Hepatocyte (in vitro differentiated cells): ENCODE measurements at regions not wholly inside any gene's neighbourhood (a gene's known extent, or its start where the extent isn't known, plus 50 kb on each side); places are given as distances from the start of the nearest gene placed in this dataset.

ENCODE experiments used
- DNase-seq: peaks from one replicate; pipeline ENCODE4 v3.0.0-alpha.2; 2016; ENCODE audit warnings: low spot score
- H2AFZ ChIP-seq: fragments of 200-600 bp; sonication (generic); 2 replicates; pipeline ENCODE4 v1.6.0; 2016; ENCODE audit warnings: antibody characterized with exemption, mild to moderate bottlenecking
- H3K27ac ChIP-seq: fragments of 200-600 bp; sonication (generic); 2 replicates; pipeline ENCODE4 v1.5.1; 2016; ENCODE audit warnings: mild to moderate bottlenecking
- H3K27me3 ChIP-seq: fragments of 200-600 bp; sonication (generic); 2 replicates; pipeline ENCODE4 v1.6.1; 2016
- H3K36me3 ChIP-seq: fragments of 200-600 bp; sonication (generic); replicated peaks from 2 replicates; pipeline ENCODE4 v1.5.1; 2016; ENCODE audit warnings: low read depth; ENCODE audit not compliant: insufficient read depth
- H3K4me1 ChIP-seq: fragments of 200-600 bp; sonication (generic); 2 replicates; pipeline ENCODE4 v1.5.1; 2016; ENCODE audit warnings: mild to moderate bottlenecking, moderate library complexity; ENCODE audit not compliant: insufficient read depth
- H3K4me2 ChIP-seq: fragments of 200-600 bp; sonication (generic); 2 replicates; pipeline ENCODE4 v1.6.0; 2016
- H3K4me3 ChIP-seq: fragments of 200-600 bp; sonication (generic); 2 replicates; pipeline ENCODE4 v1.5.1; 2016; ENCODE audit warnings: mild to moderate bottlenecking
- H3K79me2 ChIP-seq: fragments of 200-600 bp; sonication (generic); 2 replicates; pipeline ENCODE4 v1.6.0; 2017; ENCODE audit warnings: mild to moderate bottlenecking
- H3K9me2 ChIP-seq: fragments of 200-600 bp; sonication (generic); replicated peaks from 2 replicates; pipeline ENCODE4 v1.6.0; 2017; ENCODE audit warnings: mild to moderate bottlenecking; ENCODE audit not compliant: insufficient read depth
- H3K9me3 ChIP-seq: fragments of 200-600 bp; sonication (generic); 2 replicates; pipeline ENCODE4 v1.5.1; 2016; ENCODE audit warnings: low read depth, mild to moderate bottlenecking
- H4K20me1 ChIP-seq: fragments of 200-600 bp; sonication (generic); 2 replicates; pipeline ENCODE4 v1.6.0; 2016; ENCODE audit warnings: mild to moderate bottlenecking; ENCODE audit not compliant: insufficient read depth, poor library complexity, severe bottlenecking
- CTCF ChIP-seq: fragments of 200-600 bp; sonication (generic); IDR thresholded peaks from 2 replicates; pipeline ENCODE4 v1.5.1; 2016; ENCODE audit warnings: antibody characterized with exemption, mild to moderate bottlenecking; ENCODE audit not compliant: poor library complexity
- EZH2 ChIP-seq: fragments of 200-600 bp; sonication (generic); IDR thresholded peaks from 2 replicates; pipeline ENCODE4 v1.6.1; 2016; ENCODE audit warnings: antibody characterized with exemption, mild to moderate bottlenecking, borderline replicate concordance
- EZH2phosphoT487 ChIP-seq: fragments of 200-600 bp; sonication (generic); IDR thresholded peaks from one replicate; pipeline ENCODE4 v1.6.1; 2018; ENCODE audit warnings: antibody characterized with exemption, mild to moderate bottlenecking, low read depth, moderate library complexity; ENCODE audit not compliant: unreplicated experiment, severe bottlenecking
- WGBS: methylation state at CpG from one replicate; pipeline ENCODE4 v1.1.6; 2016; ENCODE audit warnings: low lambda C conversion rate; ENCODE audit errors: missing lambda C conversion rate; 5-methylcytosine and 5-hydroxymethylcytosine counted together

GRCh38 chr15:59879506-59880265 is 124.4 kb upstream of the FOXB1 start:
- DNase-seq, result no peak
- Histone ChIP-seq H3K4me3 (no peak overlapping the region), H3K4me2 (no peak overlapping the region), H3K27ac (no peak overlapping the region), H3K36me3 (no peaks in the 10 kb centered on the region), H3K79me2 (no peaks in the 10 kb centered on the region), H3K27me3 (peaks cover 10% of the 10 kb centered on the region), H4K20me1 (no peaks in the 10 kb centered on the region), H3K4me1 (no peaks in the 10 kb centered on the region), H3K9me3 (no peaks in the 10 kb centered on the region), H3K9me2 (no peaks in the 10 kb centered on the region), H2AFZ (no peak overlapping the region)
- TF ChIP-seq EZH2 (no peak), EZH2phosphoT487 (no peak), CTCF (no peak)
- WGBS, result 72% methylated on average over 2 of the region's 2 CpGs

- WGBS, result 70% methylated on average over 5 of the region's 5 CpGs
These were observed 128.0 kb upstream of the FOXB1 start for GRCh38 chr15:59876140-59876539.

GRCh38 chr15:59873644-59874272 is 130.4 kb upstream of the FOXB1 start:
- Histone ChIP-seq H3K4me3 (no peak overlapping the region), H3K36me3 (no peaks in the 10 kb centered on the region), H3K9me2 (no peaks in the 10 kb centered on the region), H4K20me1 (no peaks in the 10 kb centered on the region), H3K4me2 (no peak overlapping the region), H3K9me3 (no peaks in the 10 kb centered on the region), H3K27me3 (peaks cover 13% of the 10 kb centered on the region), H3K79me2 (no peaks in the 10 kb centered on the region), H2AFZ (no peak overlapping the region), H3K27ac (no peak overlapping the region), H3K4me1 (no peaks in the 10 kb centered on the region)
- no peak for DNase-seq
- 48% methylated on average over 3 of the region's 3 CpGs for WGBS
- TF ChIP-seq EZH2 (no peak), EZH2phosphoT487 (no peak), CTCF (no peak)

More at GRCh38 chr15:59876140-59876539, 128.0 kb upstream of the FOXB1 start:
- Histone ChIP-seq H3K27me3 (peaks cover 16% of the 10 kb centered on the region), H3K4me1 (no peaks in the 10 kb centered on the region), H3K27ac (no peak overlapping the region), H4K20me1 (no peaks in the 10 kb centered on the region), H3K4me2 (no peak overlapping the region), H3K9me2 (no peaks in the 10 kb centered on the region), H3K79me2 (no peaks in the 10 kb centered on the region), H3K36me3 (no peaks in the 10 kb centered on the region), H3K4me3 (no peak overlapping the region), H3K9me3 (no peaks in the 10 kb centered on the region), H2AFZ (no peak overlapping the region)
- no peak for TF ChIP-seq EZH2
- no peak for TF ChIP-seq CTCF
- no peak for TF ChIP-seq EZH2phosphoT487
- no peak for DNase-seq
